Midbrain (tissue), 1 donor: ENCODE measurements at regions not wholly inside any gene's neighbourhood (a gene's known extent, or its start where the extent isn't known, plus 50 kb on each side); places are given as distances from the start of the nearest gene placed in this dataset.

Experiments used
- DNase-seq: peaks from one replicate; lab custom pipeline; 2025; lab: John Stamatoyannopoulos, UW

- no peak for DNase-seq
Observed at GRCh38 chr4:180710628-180711337, 1532.4 kb upstream of the TENM3 start.

- no peak for DNase-seq
Observed at GRCh38 chr4:180717451-180718033, 1525.7 kb upstream of the TENM3 start.

- no peak for DNase-seq
Observed at GRCh38 chr4:180721356-180721755, 1521.8 kb upstream of the TENM3 start.

- no peak for DNase-seq
Observed at GRCh38 chr4:180726611-180727010, 1516.6 kb upstream of the TENM3 start.

GRCh38 chr4:180727478-180727877, 1515.7 kb upstream of the TENM3 start:
- DNase-seq = no peak

GRCh38 chr4:180734753-180735432, 1508.3 kb upstream of the TENM3 start:
- no peak for DNase-seq

GRCh38 chr4:180741703-180742102, 1501.5 kb upstream of the TENM3 start:
- no peak for DNase-seq

- DNase-seq = no peak
Observed at GRCh38 chr4:180745019-180745418, 1498.2 kb upstream of the TENM3 start.

GRCh38 chr4:180751009-180751408, 1492.2 kb upstream of the TENM3 start:
- DNase-seq = no peak

- DNase-seq = no peak
Observed at GRCh38 chr4:180757927-180758326, 1485.3 kb upstream of the TENM3 start.

- no peak for DNase-seq
Observed at GRCh38 chr4:180766045-180766444, 1477.2 kb upstream of the TENM3 start.

GRCh38 chr4:180766944-180767729, 1476.1 kb upstream of the TENM3 start:
- no peak for DNase-seq

- no peak for DNase-seq
Observed at GRCh38 chr4:180768610-180769009, 1474.6 kb upstream of the TENM3 start.

GRCh38 chr4:180769791-180770190, 1473.4 kb upstream of the TENM3 start:
- DNase-seq = no peak

GRCh38 chr4:180770265-180770664, 1472.9 kb upstream of the TENM3 start:
- no peak for DNase-seq

- no peak for DNase-seq
Observed at GRCh38 chr4:180784940-180785339, 1458.3 kb upstream of the TENM3 start.

- DNase-seq = no peak
Observed at GRCh38 chr4:180788729-180789128, 1454.5 kb upstream of the TENM3 start.

- no peak for DNase-seq
Observed at GRCh38 chr4:180789929-180790328, 1453.3 kb upstream of the TENM3 start.

- DNase-seq = no peak
Observed at GRCh38 chr4:180790471-180790870, 1452.7 kb upstream of the TENM3 start.

- no peak for DNase-seq
Observed at GRCh38 chr4:180792541-180792940, 1450.7 kb upstream of the TENM3 start.

- DNase-seq = no peak
Observed at GRCh38 chr4:180794333-180794732, 1448.9 kb upstream of the TENM3 start.

GRCh38 chr4:180798036-180798577, 1445.1 kb upstream of the TENM3 start:
- no peak for DNase-seq
